ENCODE measurements at regions not wholly inside any gene's neighbourhood (a gene's known extent, or its start where the extent isn't known, plus 50 kb on each side); places are given as distances from the start of the nearest gene placed in this dataset.

- TF ChIP-seq POLR2A (IDR thresholded peaks at IDR 0.05; ENCODE audit: low read depth, low read length) (no peak), TAF1 (IDR thresholded peaks at IDR 0.05; ENCODE audit: low read depth, low read length) (no peak)
Observed at GRCh38 chr10:29918623-29919400, 140.6 kb downstream of the JCAD start.

Measured in GM12891 (cell line).